ENCODE measurements at regions not wholly inside any gene's neighbourhood (a gene's known extent, or its start where the extent isn't known, plus 50 kb on each side); places are given as distances from the start of the nearest gene placed in this dataset.

GRCh38 chr13:54949735-54950134 is 1921.1 kb downstream of the OLFM4 start:
- no peaks in the 10 kb centered on the region for H3K36me3 Mint-ChIP-seq (ENCODE audit: insufficient read depth, unreplicated experiment)
- peaks cover 5% of the 10 kb centered on the region for H3K4me1 Mint-ChIP-seq (ENCODE audit: insufficient read depth, unreplicated experiment)
- H3K4me3 Mint-ChIP-seq (ENCODE audit: unreplicated experiment) = no peak overlapping the region
- CTCF ChIA-PET = interaction anchor here (0.6 kb wide), 1 partner anchor 9 kb away, joined by 3 read pairs; no protein-coding TSS in a partner anchor
- DNase-seq (ENCODE audit: unreplicated experiment) = peak; percentile 24
- H3K9me3 Mint-ChIP-seq (ENCODE audit: unreplicated experiment) = peaks cover 8% of the 10 kb centered on the region
- POLR2A ChIA-PET = no interaction called here
- H3K27me3 Mint-ChIP-seq (ENCODE audit: insufficient read depth, unreplicated experiment) = no peaks in the 10 kb centered on the region
- no TSS peak for BruUV-seq (replicated peaks)
- intact Hi-C loops (cut with micrococcal nuclease) = no loop called here
- TF ChIP-seq, protein P1, sequence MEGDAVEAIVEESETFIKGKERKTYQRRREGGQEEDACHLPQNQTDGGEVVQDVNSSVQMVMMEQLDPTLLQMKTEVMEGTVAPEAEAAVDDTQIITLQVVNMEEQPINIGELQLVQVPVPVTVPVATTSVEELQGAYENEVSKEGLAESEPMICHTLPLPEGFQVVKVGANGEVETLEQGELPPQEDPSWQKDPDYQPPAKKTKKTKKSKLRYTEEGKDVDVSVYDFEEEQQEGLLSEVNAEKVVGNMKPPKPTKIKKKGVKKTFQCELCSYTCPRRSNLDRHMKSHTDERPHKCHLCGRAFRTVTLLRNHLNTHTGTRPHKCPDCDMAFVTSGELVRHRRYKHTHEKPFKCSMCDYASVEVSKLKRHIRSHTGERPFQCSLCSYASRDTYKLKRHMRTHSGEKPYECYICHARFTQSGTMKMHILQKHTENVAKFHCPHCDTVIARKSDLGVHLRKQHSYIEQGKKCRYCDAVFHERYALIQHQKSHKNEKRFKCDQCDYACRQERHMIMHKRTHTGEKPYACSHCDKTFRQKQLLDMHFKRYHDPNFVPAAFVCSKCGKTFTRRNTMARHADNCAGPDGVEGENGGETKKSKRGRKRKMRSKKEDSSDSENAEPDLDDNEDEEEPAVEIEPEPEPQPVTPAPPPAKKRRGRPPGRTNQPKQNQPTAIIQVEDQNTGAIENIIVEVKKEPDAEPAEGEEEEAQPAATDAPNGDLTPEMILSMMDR (IDR thresholded peaks at IDR 0.05; ENCODE audit: unreplicated experiment) = no peak
- H3K27ac Mint-ChIP-seq (ENCODE audit: low read depth, unreplicated experiment) = no peak overlapping the region

DNA sequence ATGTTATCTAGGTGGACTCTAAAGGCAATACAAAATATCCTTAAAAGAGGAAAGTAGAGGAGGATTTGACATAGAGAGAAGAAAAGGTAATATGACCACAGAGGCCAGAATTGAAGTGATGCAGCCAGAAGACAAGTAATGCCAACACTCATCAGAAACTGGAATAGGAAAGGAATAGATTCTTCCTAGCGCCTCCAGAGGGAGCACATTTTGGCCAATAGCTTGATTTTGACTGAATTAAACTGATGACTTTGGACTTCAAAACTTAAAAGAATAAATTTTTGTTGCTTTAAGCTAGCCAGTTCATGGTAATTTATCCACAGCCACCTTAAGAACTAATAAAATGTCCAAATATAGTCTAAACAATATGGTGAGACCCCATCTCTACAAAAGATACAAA is 1921.9 kb downstream of the OLFM4 start:
- Mint-ChIP-seq H3K36me3 (ENCODE audit: insufficient read depth, unreplicated experiment) (no peaks in the 10 kb centered on the region), H3K9me3 (ENCODE audit: unreplicated experiment) (peaks cover 8% of the 10 kb centered on the region), H3K27me3 (ENCODE audit: insufficient read depth, unreplicated experiment) (no peaks in the 10 kb centered on the region), H3K4me1 (ENCODE audit: insufficient read depth, unreplicated experiment) (peaks cover 5% of the 10 kb centered on the region), H3K27ac (ENCODE audit: low read depth, unreplicated experiment) (no peak overlapping the region), H3K4me3 (ENCODE audit: unreplicated experiment) (no peak overlapping the region)
- ChIA-PET POLR2A (no interaction called here), CTCF (interaction anchor here (0.6 kb wide), 2 partner anchors 8 to 179 kb away, joined by 3 to 4 read pairs; no protein-coding TSS in a partner anchor)
- intact Hi-C loops (cut with micrococcal nuclease) = no loop called here
- TF ChIP-seq, protein P1 (IDR thresholded peaks at IDR 0.05; ENCODE audit: unreplicated experiment) = no peak
- no TSS peak for BruUV-seq (replicated peaks)
- DNase-seq (ENCODE audit: unreplicated experiment) = no peak

DNA sequence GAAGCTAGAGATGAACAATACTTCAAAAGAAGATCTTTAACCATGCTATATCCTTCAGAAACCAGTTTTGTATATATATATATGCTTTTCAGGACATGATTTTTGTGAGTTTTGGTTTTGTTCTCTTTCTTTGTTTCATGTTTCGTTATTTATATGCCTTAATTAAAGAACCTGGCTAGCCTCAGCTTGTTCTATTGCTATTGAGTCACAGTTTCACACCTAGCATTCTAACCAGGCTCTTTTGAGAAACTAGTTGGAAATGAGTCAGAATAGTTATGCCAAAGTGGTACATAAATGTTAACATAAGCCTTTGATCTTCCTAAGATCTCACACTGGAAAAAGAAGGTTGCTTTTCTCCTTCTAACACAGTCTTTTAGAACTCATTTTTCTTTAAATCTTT is 1925.2 kb downstream of the OLFM4 start:
- ChIA-PET CTCF (interaction anchor here (0.5 kb wide), 1 partner anchor 137 kb away, joined by 4 read pairs; no protein-coding TSS in a partner anchor), POLR2A (interaction anchor here (1.3 kb wide), 1 partner anchor 12 kb away, joined by 4 read pairs; no protein-coding TSS in a partner anchor)
- Mint-ChIP-seq H3K4me3 (ENCODE audit: unreplicated experiment) (no peak overlapping the region), H3K4me1 (ENCODE audit: insufficient read depth, unreplicated experiment) (peaks cover 5% of the 10 kb centered on the region), H3K27ac (ENCODE audit: low read depth, unreplicated experiment) (peak overlapping the region; percentile 23), H3K27me3 (ENCODE audit: insufficient read depth, unreplicated experiment) (no peaks in the 10 kb centered on the region), H3K9me3 (ENCODE audit: unreplicated experiment) (no peaks in the 10 kb centered on the region), H3K36me3 (ENCODE audit: insufficient read depth, unreplicated experiment) (no peaks in the 10 kb centered on the region)
- BruUV-seq (replicated peaks) = no TSS peak
- peak; percentile 51 for DNase-seq (ENCODE audit: unreplicated experiment)
- intact Hi-C loops (cut with micrococcal nuclease) = no loop called here
- TF ChIP-seq, protein P1 (IDR thresholded peaks at IDR 0.05; ENCODE audit: unreplicated experiment) = no peak

DNA sequence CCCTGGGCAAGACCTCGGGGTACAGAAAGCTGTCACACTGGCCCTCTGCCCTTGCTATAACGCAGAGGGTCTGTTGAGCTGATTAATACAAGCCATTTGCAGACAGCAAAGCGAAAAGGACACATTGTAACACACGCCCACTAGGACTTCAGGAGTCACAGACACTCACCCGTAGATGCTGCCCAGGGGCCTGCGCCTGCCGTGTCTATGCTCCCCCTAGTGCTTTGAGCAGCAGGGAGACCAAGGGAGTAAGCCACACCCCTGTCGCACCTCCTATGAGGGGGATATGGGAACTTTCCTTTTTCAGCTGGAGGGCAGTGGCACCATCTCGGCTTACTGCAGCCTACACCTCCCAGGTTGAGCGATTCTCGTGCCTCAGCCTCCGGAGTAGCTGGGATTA is 1930.2 kb downstream of the OLFM4 start:
- peaks cover 9% of the 10 kb centered on the region for H3K9me3 Mint-ChIP-seq (ENCODE audit: unreplicated experiment)
- H3K4me3 Mint-ChIP-seq (ENCODE audit: unreplicated experiment) = no peak overlapping the region
- BruUV-seq (replicated peaks) = no TSS peak
- H3K36me3 Mint-ChIP-seq (ENCODE audit: insufficient read depth, unreplicated experiment) = no peaks in the 10 kb centered on the region
- no peak for DNase-seq (ENCODE audit: unreplicated experiment)
- intact Hi-C loops (cut with micrococcal nuclease) = no loop called here
- TF ChIP-seq, protein P1 (IDR thresholded peaks at IDR 0.05; ENCODE audit: unreplicated experiment) = no peak
- peaks cover under 1% of the 10 kb centered on the region for H3K4me1 Mint-ChIP-seq (ENCODE audit: insufficient read depth, unreplicated experiment)
- no peak overlapping the region for H3K27ac Mint-ChIP-seq (ENCODE audit: low read depth, unreplicated experiment)
- ChIA-PET CTCF (interaction anchor here (0.6 to 0.9 kb wide), 2 partner anchors 8 to 9 kb away, joined by 3 read pairs; no protein-coding TSS in a partner anchor), POLR2A (no interaction called here)
- H3K27me3 Mint-ChIP-seq (ENCODE audit: insufficient read depth, unreplicated experiment) = no peaks in the 10 kb centered on the region

Data from MCF 10A (cell line).